ENCODE measurements at regions not wholly inside any gene's neighbourhood (a gene's known extent, or its start where the extent isn't known, plus 50 kb on each side); places are given as distances from the start of the nearest gene placed in this dataset.

GRCh38 chr6:118746145-118746824 is 94.9 kb upstream of the CEP85L start (continued):
- TF ChIP-seq SAP30 (IDR thresholded peaks at IDR 0.05; ENCODE audit: insufficient read depth, insufficient replicate concordance, low read length) (no peak), HDAC2 (IDR thresholded peaks at IDR 0.05; ENCODE audit: borderline replicate concordance in 1 of 2, low read depth in 2 of 2, low read length in 2 of 2) (no peak), CHD2 (IDR thresholded peaks at IDR 0.05; ENCODE audit: low read length) (no peak), PHF8 (conservative IDR thresholded peaks at IDR 0.05; ENCODE audit: low read depth, low read length) (no peak), TBP (IDR thresholded peaks at IDR 0.05; ENCODE audit: low read depth, low read length) (no peak)

All from H1 (cell line).